ENCODE measurements at regions not wholly inside any gene's neighbourhood (a gene's known extent, or its start where the extent isn't known, plus 50 kb on each side); places are given as distances from the start of the nearest gene placed in this dataset.

DNA sequence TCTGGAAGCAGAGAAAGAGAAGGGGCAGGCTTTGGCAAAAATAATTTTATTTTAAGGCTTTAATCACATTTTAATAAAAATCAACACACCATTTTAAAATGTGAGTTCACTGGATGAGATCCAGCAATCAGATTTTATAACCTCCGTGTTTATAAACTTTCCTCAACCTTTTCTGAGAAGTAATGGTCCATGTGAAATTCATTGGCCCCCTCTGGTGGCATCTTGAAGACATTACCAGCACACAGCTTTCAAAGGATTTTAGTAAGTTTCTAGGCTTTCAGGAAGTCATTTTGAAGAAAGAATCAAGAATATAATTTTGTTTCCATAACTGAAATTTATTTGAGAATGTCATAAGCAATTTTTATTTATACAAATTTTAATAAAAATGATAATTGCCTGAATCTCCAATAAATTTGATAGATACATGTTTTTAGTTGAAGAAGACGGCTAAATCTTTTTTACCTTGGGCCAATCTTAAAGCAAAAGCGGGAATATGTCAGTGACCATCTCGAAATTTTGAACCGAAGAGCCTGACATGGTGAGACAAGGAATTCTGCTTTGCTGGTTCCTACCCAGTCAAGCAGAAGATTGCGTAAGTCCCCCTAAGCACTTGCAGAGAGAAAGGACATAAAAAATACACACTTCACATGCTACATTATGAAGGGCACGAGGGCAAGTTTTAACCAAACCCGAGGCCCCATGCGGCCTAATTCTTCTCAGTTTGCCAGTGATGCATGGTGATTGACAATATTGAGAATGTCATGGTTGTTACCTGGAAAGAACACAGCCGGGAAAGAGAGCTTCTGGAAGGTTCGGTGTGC, 128.4 kb upstream of the CBLN2 start:
- DNase-seq, result no peak
- intact Hi-C loops (cut with DNase I), result no loop called here
- TF ChIP-seq, protein P1, sequence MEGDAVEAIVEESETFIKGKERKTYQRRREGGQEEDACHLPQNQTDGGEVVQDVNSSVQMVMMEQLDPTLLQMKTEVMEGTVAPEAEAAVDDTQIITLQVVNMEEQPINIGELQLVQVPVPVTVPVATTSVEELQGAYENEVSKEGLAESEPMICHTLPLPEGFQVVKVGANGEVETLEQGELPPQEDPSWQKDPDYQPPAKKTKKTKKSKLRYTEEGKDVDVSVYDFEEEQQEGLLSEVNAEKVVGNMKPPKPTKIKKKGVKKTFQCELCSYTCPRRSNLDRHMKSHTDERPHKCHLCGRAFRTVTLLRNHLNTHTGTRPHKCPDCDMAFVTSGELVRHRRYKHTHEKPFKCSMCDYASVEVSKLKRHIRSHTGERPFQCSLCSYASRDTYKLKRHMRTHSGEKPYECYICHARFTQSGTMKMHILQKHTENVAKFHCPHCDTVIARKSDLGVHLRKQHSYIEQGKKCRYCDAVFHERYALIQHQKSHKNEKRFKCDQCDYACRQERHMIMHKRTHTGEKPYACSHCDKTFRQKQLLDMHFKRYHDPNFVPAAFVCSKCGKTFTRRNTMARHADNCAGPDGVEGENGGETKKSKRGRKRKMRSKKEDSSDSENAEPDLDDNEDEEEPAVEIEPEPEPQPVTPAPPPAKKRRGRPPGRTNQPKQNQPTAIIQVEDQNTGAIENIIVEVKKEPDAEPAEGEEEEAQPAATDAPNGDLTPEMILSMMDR (IDR thresholded peaks at IDR 0.05), result peak in 1 of 4 experiments; percentile 45
- TF ChIP-seq POLR2A (IDR thresholded peaks at IDR 0.05) (no peak), EP300 (IDR thresholded peaks at IDR 0.05) (no peak)
- WGBS, 2 donors, result 64 to 72% methylated on average over 11 of the region's 11 CpGs
- Histone ChIP-seq H3K9me3 (no peaks in the 10 kb centered on the region), H3K36me3 (no peaks in the 10 kb centered on the region), H3K27ac (no peak overlapping the region), H3K27me3 (no peaks in the 10 kb centered on the region), H3K4me3 (no peak overlapping the region), H3K4me1 (no peaks in the 10 kb centered on the region)

DNA sequence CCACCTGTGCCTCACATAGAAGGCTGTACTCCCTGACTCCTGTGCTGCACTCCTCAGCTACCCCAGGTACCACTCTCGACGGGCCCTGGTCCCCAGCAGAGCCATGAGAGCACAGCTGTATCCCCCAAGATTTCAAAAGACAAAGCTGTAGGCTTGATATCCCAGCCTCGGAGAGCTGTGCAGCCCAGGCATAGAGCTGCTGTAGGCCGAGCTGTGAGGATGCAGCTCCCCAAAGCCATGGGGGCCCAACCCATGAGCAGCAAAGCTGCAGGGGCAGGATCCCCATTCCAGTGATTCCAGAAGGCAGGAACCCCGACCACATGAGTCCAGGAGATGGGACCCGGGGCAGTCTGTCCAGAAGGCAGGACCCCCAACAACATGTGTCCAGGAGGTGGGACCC, 123.8 kb upstream of the CBLN2 start:
- H3K9me3 ChIP-seq, result no peaks in the 10 kb centered on the region
- no peaks in the 10 kb centered on the region for H3K4me1 ChIP-seq
- no peak for TF ChIP-seq POLR2AphosphoS5 (IDR thresholded peaks at IDR 0.05)
- TF ChIP-seq EP300 (IDR thresholded peaks at IDR 0.05), result no peak
- TF ChIP-seq, protein P1 (IDR thresholded peaks at IDR 0.05), result no peak
- TF ChIP-seq POLR2A (IDR thresholded peaks at IDR 0.05), result no peak
- no peak for DNase-seq
- no peaks in the 10 kb centered on the region for H3K36me3 ChIP-seq
- no peak overlapping the region for H3K4me3 ChIP-seq
- no peak overlapping the region for H3K27ac ChIP-seq
- no peaks in the 10 kb centered on the region for H3K27me3 ChIP-seq
- intact Hi-C loops (cut with DNase I), result no loop called here
- 78 to 79% methylated on average over 6 of the region's 6 CpGs for WGBS, 2 donors

DNA sequence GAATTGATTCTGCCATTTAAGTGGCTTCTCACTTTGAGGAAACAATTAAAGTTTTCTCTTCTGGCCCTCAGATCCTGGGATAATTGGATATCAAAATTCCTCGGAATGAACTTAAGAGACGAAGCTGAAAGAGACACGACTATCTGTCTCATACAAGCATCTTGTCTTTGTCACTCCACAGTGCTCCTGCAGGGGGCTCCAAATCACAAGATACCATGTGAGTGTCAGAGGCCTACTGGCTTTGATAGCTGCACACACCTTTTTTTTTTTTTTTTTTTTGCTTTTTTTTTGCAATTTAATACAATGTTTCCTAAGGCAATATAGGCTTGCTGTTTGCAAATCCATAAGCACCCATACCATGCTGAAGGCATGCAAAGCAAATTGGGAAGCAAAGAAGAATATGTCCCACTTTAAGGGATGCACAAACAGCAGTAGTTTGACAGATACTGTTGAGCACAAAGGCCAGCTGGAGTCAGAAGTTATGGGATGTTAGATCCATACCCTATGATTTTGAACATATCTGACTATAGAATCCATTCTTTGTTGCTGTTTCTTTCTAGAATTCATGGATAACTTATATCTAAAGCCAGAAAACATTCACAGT, 109.0 kb upstream of the CBLN2 start:
- no peaks in the 10 kb centered on the region for H3K9me3 ChIP-seq
- H3K36me3 ChIP-seq, result no peaks in the 10 kb centered on the region
- H3K4me1 ChIP-seq, result no peaks in the 10 kb centered on the region
- intact Hi-C loops (cut with DNase I), result no loop called here
- no peak overlapping the region for H3K4me3 ChIP-seq
- 17 to 54% methylated on average over 3 of the region's 3 CpGs for WGBS, 2 donors
- no peak for TF ChIP-seq EP300 (IDR thresholded peaks at IDR 0.05)
- no peak for TF ChIP-seq POLR2A (IDR thresholded peaks at IDR 0.05)
- TF ChIP-seq, protein P1 (IDR thresholded peaks at IDR 0.05), result no peak
- no peak for TF ChIP-seq POLR2AphosphoS5 (IDR thresholded peaks at IDR 0.05)
- no peak overlapping the region for H3K27ac ChIP-seq
- H3K27me3 ChIP-seq, result no peaks in the 10 kb centered on the region
- no peak for DNase-seq

GRCh38 chr18:72651033-72651432, 106.9 kb upstream of the CBLN2 start:
- TF ChIP-seq EP300 (IDR thresholded peaks at IDR 0.05) (no peak), POLR2AphosphoS5 (IDR thresholded peaks at IDR 0.05) (no peak), POLR2A (IDR thresholded peaks at IDR 0.05) (no peak)
- TF ChIP-seq, protein P1 (IDR thresholded peaks at IDR 0.05), result no peak
- Histone ChIP-seq H3K27me3 (no peaks in the 10 kb centered on the region), H3K9me3 (no peaks in the 10 kb centered on the region), H3K4me3 (no peak overlapping the region), H3K4me1 (no peaks in the 10 kb centered on the region), H3K36me3 (no peaks in the 10 kb centered on the region), H3K27ac (no peak overlapping the region)
- intact Hi-C loops (cut with DNase I), result no loop called here
- WGBS, 2 donors, result 68 to 84% methylated on average over 5 of the region's 5 CpGs
- no peak for DNase-seq

Data from sigmoid colon (tissue), 6 donors.